D721Med (cell line): ENCODE measurements at regions not wholly inside any gene's neighbourhood (a gene's known extent, or its start where the extent isn't known, plus 50 kb on each side); places are given as distances from the start of the nearest gene placed in this dataset.

ENCODE experiments used
- DNase-seq: peaks from one replicate; pipeline ENCODE4 v3.0.0; 2011; ENCODE audit warnings: low spot score; ENCODE audit not compliant: insufficient read length
- FAIRE-seq: peaks from 2 replicates; lab custom pipeline; 2011; peaks lifted over from hg19 to GRCh38; lab: Jason Lieb, UNC
- CTCF ChIP-seq: IDR thresholded peaks from 2 replicates; pipeline ENCODE4 v1.5.1; 2012; ENCODE audit warnings: mild to moderate bottlenecking, control low read depth; ENCODE audit not compliant: insufficient read depth; ENCODE audit errors: missing control alignments

- no peak for FAIRE-seq
- no peak for DNase-seq
- TF ChIP-seq CTCF = no peak
These were observed 777.0 kb upstream of the WWC1 start for GRCh38 chr5:167514461-167514860.

GRCh38 chr5:167525004-167525403 lies 766.4 kb upstream of the WWC1 start:
- no peak for TF ChIP-seq CTCF
- FAIRE-seq = peak; percentile 80
- DNase-seq = no peak

GRCh38 chr5:167528651-167529050 lies 762.8 kb upstream of the WWC1 start:
- DNase-seq (no peak), FAIRE-seq (no peak)
- TF ChIP-seq CTCF = no peak

GRCh38 chr5:167530548-167530947 lies 760.9 kb upstream of the WWC1 start:
- TF ChIP-seq CTCF = no peak
- DNase-seq = no peak
- no peak for FAIRE-seq

- no peak for FAIRE-seq
- no peak for TF ChIP-seq CTCF
- DNase-seq = no peak
These were observed 757.3 kb upstream of the WWC1 start for GRCh38 chr5:167533814-167534795.

GRCh38 chr5:167539747-167540146 lies 751.7 kb upstream of the WWC1 start:
- DNase-seq (no peak), FAIRE-seq (no peak)
- no peak for TF ChIP-seq CTCF

GRCh38 chr5:167546270-167546669 lies 745.2 kb upstream of the WWC1 start:
- TF ChIP-seq CTCF = no peak
- DNase-seq (no peak), FAIRE-seq (no peak)
